Activated T-cell treated with anti-CD3 and anti-CD28 coated beads, Interleukin-2, amount 50 U/mL, for 4 hours (primary cell): ENCODE measurements at regions not wholly inside any gene's neighbourhood (a gene's known extent, or its start where the extent isn't known, plus 50 kb on each side); places are given as distances from the start of the nearest gene placed in this dataset.

Experiments used
- ATAC-seq, 2 donors: fragments of 200-7000 bp; cut with Tn5 transposase; one replicate each; pipeline ENCODE4 v1.10.0; 2021
- DNase-seq: peaks from one replicate; pipeline ENCODE4 v3.0.0-alpha.2; 2020
- H3K27me3 Mint-ChIP-seq: one replicate; pipeline ENCODE4 v1.8.0; 2021; ENCODE audit warnings: low read depth, mixed read lengths
- H3K36me3 Mint-ChIP-seq: one replicate; pipeline ENCODE4 v1.8.0; 2022; ENCODE audit warnings: mixed read lengths; ENCODE audit not compliant: insufficient read depth
- H3K4me1 Mint-ChIP-seq: one replicate; pipeline ENCODE4 v1.8.0; 2021; ENCODE audit warnings: low read depth, mixed read lengths
- H3K4me3 Mint-ChIP-seq: one replicate; pipeline ENCODE4 v1.8.0; 2021; ENCODE audit warnings: mild to moderate bottlenecking, moderate library complexity, mixed read lengths
- H3K9me3 Mint-ChIP-seq: one replicate; pipeline ENCODE4 v1.8.0; 2021; ENCODE audit warnings: mixed read lengths

GRCh38 chr2:82875858-82876257, 1583.2 kb downstream of the SUCLG1 start:
- DNase-seq (no peak), ATAC-seq (no peak)
- Mint-ChIP-seq H3K27me3 (no peaks in the 10 kb centered on the region), H3K4me1 (no peaks in the 10 kb centered on the region), H3K9me3 (peaks cover 12% of the 10 kb centered on the region), H3K36me3 (no peaks in the 10 kb centered on the region), H3K4me3 (no peak overlapping the region)

GRCh38 chr2:82857967-82858366, 1601.1 kb downstream of the SUCLG1 start:
- no peak overlapping the region for H3K4me3 Mint-ChIP-seq
- no peaks in the 10 kb centered on the region for H3K4me1 Mint-ChIP-seq
- peaks cover 14% of the 10 kb centered on the region for H3K9me3 Mint-ChIP-seq
- no peaks in the 10 kb centered on the region for H3K36me3 Mint-ChIP-seq
- ATAC-seq (no peak), DNase-seq (no peak)
- H3K27me3 Mint-ChIP-seq, result no peaks in the 10 kb centered on the region

GRCh38 chr2:82853299-82853698, 1605.8 kb downstream of the SUCLG1 start:
- H3K27me3 Mint-ChIP-seq, result no peaks in the 10 kb centered on the region
- no peaks in the 10 kb centered on the region for H3K36me3 Mint-ChIP-seq
- H3K4me1 Mint-ChIP-seq, result no peaks in the 10 kb centered on the region
- DNase-seq (no peak), ATAC-seq (no peak)
- H3K4me3 Mint-ChIP-seq, result no peak overlapping the region
- peaks cover 16% of the 10 kb centered on the region for H3K9me3 Mint-ChIP-seq

- DNase-seq (no peak), ATAC-seq (no peak)
- H3K27me3 Mint-ChIP-seq, result no peaks in the 10 kb centered on the region
- no peak overlapping the region for H3K4me3 Mint-ChIP-seq
- H3K36me3 Mint-ChIP-seq, result no peaks in the 10 kb centered on the region
- H3K4me1 Mint-ChIP-seq, result no peaks in the 10 kb centered on the region
- H3K9me3 Mint-ChIP-seq, result peaks cover 16% of the 10 kb centered on the region
Observed at GRCh38 chr2:82852787-82853186, 1606.3 kb downstream of the SUCLG1 start.

GRCh38 chr2:82848285-82848684, 1610.8 kb downstream of the SUCLG1 start:
- Mint-ChIP-seq H3K4me3 (no peak overlapping the region), H3K4me1 (no peaks in the 10 kb centered on the region), H3K27me3 (no peaks in the 10 kb centered on the region), H3K9me3 (peaks cover 14% of the 10 kb centered on the region), H3K36me3 (no peaks in the 10 kb centered on the region)
- ATAC-seq (no peak), DNase-seq (no peak)

GRCh38 chr2:82839036-82839435, 1620.0 kb downstream of the SUCLG1 start:
- no peaks in the 10 kb centered on the region for H3K36me3 Mint-ChIP-seq
- H3K27me3 Mint-ChIP-seq, result no peaks in the 10 kb centered on the region
- peaks cover 5% of the 10 kb centered on the region for H3K9me3 Mint-ChIP-seq
- H3K4me3 Mint-ChIP-seq, result no peak overlapping the region
- no peak for ATAC-seq
- H3K4me1 Mint-ChIP-seq, result no peaks in the 10 kb centered on the region
- no peak for DNase-seq

GRCh38 chr2:82837588-82838304, 1621.3 kb downstream of the SUCLG1 start:
- ATAC-seq (no peak), DNase-seq (no peak)

GRCh38 chr2:82834893-82835292, 1624.2 kb downstream of the SUCLG1 start:
- ATAC-seq (no peak), DNase-seq (no peak)
- Mint-ChIP-seq H3K9me3 (peaks cover 3% of the 10 kb centered on the region), H3K4me1 (no peaks in the 10 kb centered on the region), H3K4me3 (no peak overlapping the region), H3K36me3 (no peaks in the 10 kb centered on the region), H3K27me3 (no peaks in the 10 kb centered on the region)

More at GRCh38 chr2:82837588-82838304, 1621.3 kb downstream of the SUCLG1 start:
- H3K4me3 Mint-ChIP-seq, result no peak overlapping the region
- H3K4me1 Mint-ChIP-seq, result no peaks in the 10 kb centered on the region
- H3K27me3 Mint-ChIP-seq, result no peaks in the 10 kb centered on the region
- no peaks in the 10 kb centered on the region for H3K36me3 Mint-ChIP-seq
- peaks cover 5% of the 10 kb centered on the region for H3K9me3 Mint-ChIP-seq

GRCh38 chr2:82827426-82827825, 1631.7 kb downstream of the SUCLG1 start:
- ATAC-seq (no peak), DNase-seq (no peak)
- no peaks in the 10 kb centered on the region for H3K27me3 Mint-ChIP-seq
- peaks cover 7% of the 10 kb centered on the region for H3K9me3 Mint-ChIP-seq
- H3K36me3 Mint-ChIP-seq, result no peaks in the 10 kb centered on the region
- H3K4me3 Mint-ChIP-seq, result no peak overlapping the region
- no peaks in the 10 kb centered on the region for H3K4me1 Mint-ChIP-seq

- no peaks in the 10 kb centered on the region for H3K4me1 Mint-ChIP-seq
- H3K27me3 Mint-ChIP-seq, result no peaks in the 10 kb centered on the region
- H3K36me3 Mint-ChIP-seq, result no peaks in the 10 kb centered on the region
- H3K4me3 Mint-ChIP-seq, result no peak overlapping the region
- no peak for ATAC-seq
- DNase-seq, result no peak
- peaks cover 7% of the 10 kb centered on the region for H3K9me3 Mint-ChIP-seq
Observed at GRCh38 chr2:82826437-82826836, 1632.6 kb downstream of the SUCLG1 start.

- DNase-seq (no peak), ATAC-seq (no peak)
- Mint-ChIP-seq H3K9me3 (peaks cover 7% of the 10 kb centered on the region), H3K4me3 (no peak overlapping the region), H3K4me1 (no peaks in the 10 kb centered on the region), H3K36me3 (no peaks in the 10 kb centered on the region), H3K27me3 (no peaks in the 10 kb centered on the region)
Observed at GRCh38 chr2:82825410-82826090, 1633.5 kb downstream of the SUCLG1 start.

- Mint-ChIP-seq H3K36me3 (no peaks in the 10 kb centered on the region), H3K4me1 (no peaks in the 10 kb centered on the region), H3K9me3 (peaks cover 7% of the 10 kb centered on the region), H3K4me3 (no peak overlapping the region), H3K27me3 (no peaks in the 10 kb centered on the region)
- DNase-seq (no peak), ATAC-seq (no peak)
Observed at GRCh38 chr2:82823892-82824291, 1635.2 kb downstream of the SUCLG1 start.

GRCh38 chr2:82819951-82820350, 1639.1 kb downstream of the SUCLG1 start:
- no peak for ATAC-seq
- Mint-ChIP-seq H3K4me1 (no peaks in the 10 kb centered on the region), H3K36me3 (no peaks in the 10 kb centered on the region), H3K4me3 (no peak overlapping the region), H3K27me3 (no peaks in the 10 kb centered on the region), H3K9me3 (peaks cover 3% of the 10 kb centered on the region)
- DNase-seq, result no peak

- Mint-ChIP-seq H3K27me3 (no peaks in the 10 kb centered on the region), H3K4me3 (no peak overlapping the region), H3K9me3 (no peaks in the 10 kb centered on the region), H3K4me1 (no peaks in the 10 kb centered on the region), H3K36me3 (no peaks in the 10 kb centered on the region)
- DNase-seq, result no peak
- ATAC-seq, result no peak
Observed at GRCh38 chr2:82814146-82814545, 1644.9 kb downstream of the SUCLG1 start.

- no peaks in the 10 kb centered on the region for H3K36me3 Mint-ChIP-seq
- no peaks in the 10 kb centered on the region for H3K4me1 Mint-ChIP-seq
- H3K4me3 Mint-ChIP-seq, result no peak overlapping the region
- no peaks in the 10 kb centered on the region for H3K27me3 Mint-ChIP-seq
- DNase-seq (no peak), ATAC-seq (no peak)
- peaks cover 6% of the 10 kb centered on the region for H3K9me3 Mint-ChIP-seq
Observed at GRCh38 chr2:82811946-82812345, 1647.1 kb downstream of the SUCLG1 start.
